Left forelimb (tissue), 1 donor: ENCODE measurements at regions not wholly inside any gene's neighbourhood (a gene's known extent, or its start where the extent isn't known, plus 50 kb on each side); places are given as distances from the start of the nearest gene placed in this dataset.
"Not testable (repeated sequence)": the region's sequence is repeated elsewhere in the genome, so short reads cannot be mapped to it uniquely, and the experiment has no call there.

Source experiments
- DNase-seq: peaks from one replicate; pipeline ENCODE4 v3.0.0-alpha.2; 2018; ENCODE audit warnings: low spot score

GRCh38 chr20:28562510-28562898, 2695.0 kb upstream of the DEFB115 start:
- no peak for DNase-seq

GRCh38 chr20:28562899-28563521, 2694.5 kb upstream of the DEFB115 start:
- DNase-seq = not testable (repeated sequence)

DNA sequence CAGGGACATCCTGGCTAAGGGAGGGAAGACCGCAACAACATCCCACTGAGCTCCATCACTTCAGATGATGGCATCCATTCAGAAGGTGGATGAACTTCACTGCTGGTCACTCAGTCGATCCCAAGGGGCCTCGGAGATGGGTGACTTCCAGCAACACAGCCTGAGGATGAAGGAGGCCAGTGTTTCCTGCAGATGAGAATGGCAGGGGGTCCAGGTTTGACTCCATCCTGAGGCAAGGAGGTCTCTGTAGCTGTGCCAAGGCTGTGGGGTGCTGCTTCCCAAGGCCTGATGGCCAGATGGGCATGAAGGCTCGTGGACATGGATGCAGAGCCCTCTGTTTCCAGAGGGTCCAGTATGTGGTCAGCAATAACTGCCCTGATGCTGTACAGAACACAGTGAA, 2693.4 kb upstream of the DEFB115 start:
- DNase-seq = peak; percentile 64

DNA sequence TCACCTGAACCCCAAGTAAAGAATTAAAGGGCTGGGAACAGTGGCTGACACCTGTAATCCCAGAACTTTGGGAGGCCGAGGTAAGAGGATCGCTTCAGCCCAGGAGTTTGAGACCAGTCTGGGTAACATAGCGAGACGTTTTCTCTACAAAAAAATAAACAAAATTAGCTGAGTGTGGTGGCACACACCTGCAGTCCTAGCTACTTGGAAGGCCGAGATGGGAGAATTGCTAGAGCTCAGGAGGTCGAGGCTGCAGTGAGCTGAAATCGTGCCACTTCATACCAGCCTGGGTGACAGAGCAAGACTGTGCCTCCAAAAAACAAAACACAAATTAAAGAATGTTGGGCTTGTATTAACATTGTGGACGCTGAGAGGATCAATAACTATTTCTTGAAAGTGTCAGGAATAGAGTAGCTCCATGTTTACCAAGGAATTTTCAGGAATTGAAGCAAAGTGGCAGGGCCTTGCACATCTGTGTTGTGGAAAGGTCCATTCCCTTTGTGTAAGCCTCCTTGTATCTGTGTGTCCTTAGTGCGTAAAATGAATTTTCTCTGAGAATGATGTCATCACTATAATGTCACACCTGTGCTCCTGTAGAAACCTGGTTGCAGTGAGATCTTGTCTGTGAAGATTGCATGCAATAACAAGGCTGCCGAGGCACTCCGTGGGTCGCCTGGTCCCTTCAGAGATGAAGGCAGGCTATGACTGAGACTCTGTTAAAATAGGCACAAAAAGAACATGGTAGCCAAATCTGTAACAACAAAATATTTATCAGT, 2692.6 kb upstream of the DEFB115 start:
- DNase-seq = peak; percentile 62

DNA sequence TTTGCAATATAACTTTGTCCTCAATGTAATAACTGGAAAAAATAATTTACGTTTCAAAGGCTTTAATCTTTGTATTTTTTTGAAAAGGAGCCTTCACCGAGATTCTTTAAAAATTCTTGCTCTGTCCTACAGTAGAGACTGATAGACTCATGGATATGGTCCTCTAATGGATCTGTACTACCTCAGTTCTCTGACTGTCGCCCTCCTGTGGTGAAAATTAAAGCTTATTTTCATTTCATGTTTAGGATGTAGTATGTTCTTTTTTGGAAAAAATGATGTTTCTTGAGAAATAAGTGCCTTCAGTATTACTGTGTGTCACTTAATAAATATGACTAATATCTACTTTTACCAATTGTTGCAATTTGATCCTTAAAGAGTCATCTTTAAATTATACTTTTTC, 2681.5 kb upstream of the DEFB115 start:
- not testable (repeated sequence) for DNase-seq

GRCh38 chr20:28591680-28592079, 2665.8 kb upstream of the DEFB115 start:
- DNase-seq = not testable (repeated sequence)

GRCh38 chr20:28593383-28593782, 2664.1 kb upstream of the DEFB115 start:
- not testable (repeated sequence) for DNase-seq

GRCh38 chr20:28594476-28594875, 2663.0 kb upstream of the DEFB115 start:
- not testable (repeated sequence) for DNase-seq

- DNase-seq = not testable (repeated sequence)
Measured at GRCh38 chr20:28602006-28602402, 2655.5 kb upstream of the DEFB115 start.

DNA sequence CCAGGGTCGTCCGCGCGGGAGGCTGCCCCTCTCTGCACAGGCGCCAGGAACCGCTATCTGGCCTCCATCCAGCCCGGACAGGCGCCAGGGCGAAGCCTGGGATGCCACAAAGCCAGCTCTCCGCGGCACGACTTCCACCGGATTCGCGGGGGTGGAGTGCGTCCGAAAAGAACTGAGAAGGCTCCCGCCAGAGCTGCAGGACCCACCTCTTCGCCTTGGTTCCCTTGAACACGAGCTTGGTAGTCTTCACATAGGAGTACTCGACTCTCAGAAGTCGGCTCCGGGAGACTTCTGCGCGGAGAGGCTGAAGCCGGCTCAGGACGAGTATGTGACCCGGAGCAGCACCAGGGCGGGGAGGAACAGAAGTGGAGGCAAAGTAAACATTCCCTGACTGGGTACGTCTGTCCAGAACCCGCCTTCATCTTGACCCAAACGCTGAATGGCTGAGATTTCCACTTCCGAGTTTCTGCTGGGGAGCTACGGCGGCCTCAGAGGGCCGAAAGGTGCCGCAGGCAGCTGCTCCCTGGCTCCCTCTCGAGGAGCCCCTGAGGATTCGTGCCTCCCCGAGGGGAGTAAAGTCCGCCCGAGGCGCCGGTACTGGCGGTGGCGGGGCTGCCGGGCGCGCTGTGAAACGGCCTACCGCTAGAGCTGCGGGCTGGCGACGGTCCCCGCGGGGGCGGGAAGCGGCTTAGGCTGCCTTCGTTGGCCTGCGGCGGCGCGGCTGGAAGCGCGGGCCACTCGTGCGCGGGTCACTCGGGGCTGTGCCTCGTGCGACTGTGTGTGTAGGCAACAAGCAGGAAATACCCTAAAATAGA, 2654.9 kb upstream of the DEFB115 start:
- peak; percentile 88 for DNase-seq

- DNase-seq = not testable (repeated sequence)
Measured at GRCh38 chr20:28603218-28603577, 2654.3 kb upstream of the DEFB115 start.

- no peak for DNase-seq
Measured at GRCh38 chr20:28616354-28616753, 2641.1 kb upstream of the DEFB115 start.

- DNase-seq = not testable (repeated sequence)
Measured at GRCh38 chr20:28619956-28620651, 2637.4 kb upstream of the DEFB115 start.

DNA sequence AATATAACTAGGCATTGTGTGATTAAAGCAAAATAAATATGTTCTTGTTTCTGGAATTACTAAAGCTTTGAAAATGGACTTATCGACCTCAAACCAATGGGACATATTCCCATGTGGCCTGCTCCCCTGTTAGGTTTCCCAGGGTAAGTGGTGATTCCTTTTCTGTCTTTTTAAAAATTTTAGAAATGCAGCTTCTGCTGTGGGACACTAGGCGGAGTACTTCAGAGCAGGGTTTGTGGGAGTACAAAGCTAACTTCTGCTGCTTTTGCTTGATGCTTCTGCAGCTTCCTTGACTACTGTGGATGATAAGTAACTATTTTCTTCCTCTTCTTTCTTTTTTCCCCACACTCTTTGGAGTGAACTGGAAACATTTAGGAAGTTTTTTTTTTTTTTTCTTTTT, 2632.4 kb upstream of the DEFB115 start:
- not testable (repeated sequence) for DNase-seq

DNA sequence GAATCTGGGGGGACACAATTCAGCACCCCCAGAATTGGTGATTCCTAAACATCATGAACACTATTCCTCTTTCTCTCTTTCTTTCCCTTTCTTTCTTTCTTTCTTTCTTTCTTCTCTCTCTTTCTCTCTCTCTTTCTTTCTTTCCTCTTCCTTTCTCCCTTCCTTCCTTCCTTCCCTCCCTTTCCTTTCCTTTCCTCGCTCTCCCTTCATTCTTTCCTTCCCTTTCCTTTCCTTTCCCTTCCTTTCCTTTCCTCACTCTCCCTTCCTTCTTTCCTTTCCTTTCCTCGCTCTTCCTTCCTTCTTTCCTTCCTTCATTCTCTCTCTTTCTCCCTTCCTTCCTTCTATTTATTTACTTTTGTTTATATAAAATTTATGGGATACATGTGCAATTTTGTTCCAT, 2616.6 kb upstream of the DEFB115 start:
- not testable (repeated sequence) for DNase-seq
